Neural progenitor cell (in vitro differentiated cells): ENCODE measurements at regions not wholly inside any gene's neighbourhood (a gene's known extent, or its start where the extent isn't known, plus 50 kb on each side); places are given as distances from the start of the nearest gene placed in this dataset.

ENCODE experiments used
- DNase-seq: peaks from one replicate; pipeline ENCODE4 v3.0.0-alpha.2; 2016; ENCODE audit warnings: low spot score
- H2AFZ ChIP-seq: fragments of 200-600 bp; sonication (generic); replicated peaks from 2 replicates; pipeline ENCODE4 v1.6.1; 2016; ENCODE audit warnings: antibody characterized with exemption
- H3F3A ChIP-seq: fragments of 200-600 bp; sonication (generic); 2 replicates; pipeline ENCODE4 v1.6.1; 2016; ENCODE audit warnings: antibody characterized with exemption, low read depth
- H3K27ac ChIP-seq: fragments of 200-600 bp; sonication (generic); 2 replicates; pipeline ENCODE4 v1.5.1; 2016; ENCODE audit warnings: mild to moderate bottlenecking
- H3K27me3 ChIP-seq: fragments of 200-600 bp; sonication (generic); 2 replicates; pipeline ENCODE4 v1.6.1; 2016; ENCODE audit warnings: mild to moderate bottlenecking, moderate library complexity
- H3K36me3 ChIP-seq: fragments of 200-600 bp; sonication (generic); 2 replicates; pipeline ENCODE4 v1.5.1; 2016
- H3K4me1 ChIP-seq: fragments of 200-600 bp; sonication (generic); 2 replicates; pipeline ENCODE4 v1.6.1; 2016; ENCODE audit warnings: mixed run types
- H3K4me2 ChIP-seq: fragments of 200-600 bp; sonication (generic); 2 replicates; pipeline ENCODE4 v1.6.1; 2016
- H3K4me3 ChIP-seq: fragments of 200-600 bp; sonication (generic); 2 replicates; pipeline ENCODE4 v1.5.1; 2016
- H3K79me2 ChIP-seq: fragments of 200-600 bp; sonication (generic); 2 replicates; pipeline ENCODE4 v1.6.1; 2016; ENCODE audit warnings: low read depth
- H3K9ac ChIP-seq: fragments of 200-600 bp; sonication (generic); 2 replicates; pipeline ENCODE4 v1.6.1; 2016
- H3K9me3 ChIP-seq: fragments of 200-600 bp; sonication (generic); 2 replicates; pipeline ENCODE4 v1.5.1; 2016; ENCODE audit warnings: low read depth
- H4K20me1 ChIP-seq: fragments of 200-600 bp; sonication (generic); 2 replicates; pipeline ENCODE4 v1.6.1; 2016; ENCODE audit warnings: low read depth
- H3K27ac Mint-ChIP-seq: 3 replicates; pipeline ENCODE4 v1.8.0; 2021; ENCODE audit warnings: mixed read lengths
- H3K27me3 Mint-ChIP-seq: 2 replicates; pipeline ENCODE4 v1.8.0; 2022; ENCODE audit warnings: low read depth, mild to moderate bottlenecking, inconsistent platforms, moderate library complexity, mixed read lengths; ENCODE audit not compliant: insufficient read depth
- H3K36me3 Mint-ChIP-seq: 3 replicates; pipeline ENCODE4 v1.8.0; 2021; ENCODE audit warnings: mixed read lengths
- H3K4me1 Mint-ChIP-seq: 3 replicates; pipeline ENCODE4 v1.8.0; 2021; ENCODE audit warnings: mixed read lengths
- H3K4me3 Mint-ChIP-seq: 3 replicates; pipeline ENCODE4 v1.8.0; 2021; ENCODE audit warnings: mild to moderate bottlenecking, moderate library complexity, mixed read lengths
- H3K9me3 Mint-ChIP-seq: 3 replicates; pipeline ENCODE4 v1.8.0; 2020; ENCODE audit warnings: mixed read lengths
- CTCF ChIP-seq: fragments of 200-600 bp; sonication (generic); IDR thresholded peaks from 2 replicates; pipeline ENCODE4 v1.5.1; 2017; ENCODE audit warnings: antibody characterized with exemption, mild to moderate bottlenecking
- EZH2 ChIP-seq: fragments of 200-600 bp; sonication (generic); IDR thresholded peaks from 2 replicates; pipeline ENCODE4 v1.6.1; 2017; ENCODE audit warnings: antibody characterized with exemption, mild to moderate bottlenecking, moderate library complexity
- EZH2phosphoT487 ChIP-seq: fragments of 200-600 bp; sonication (generic); IDR thresholded peaks from 2 replicates; pipeline ENCODE4 v1.6.1; 2017; ENCODE audit warnings: antibody characterized with exemption

- no peak for DNase-seq
- no peak overlapping the region for H3K4me3 ChIP-seq
- H3K27ac ChIP-seq = no peak overlapping the region
- Mint-ChIP-seq H3K4me3 (no peak overlapping the region), H3K27me3 (no peaks in the 10 kb centered on the region), H3K4me1 (no peaks in the 10 kb centered on the region), H3K36me3 (no peaks in the 10 kb centered on the region), H3K9me3 (no peaks in the 10 kb centered on the region), H3K27ac (no peak overlapping the region)
- H3K36me3 ChIP-seq = no peaks in the 10 kb centered on the region
- H3K9ac ChIP-seq = no peak overlapping the region
- H2AFZ ChIP-seq = no peak overlapping the region
- H3K9me3 ChIP-seq = no peaks in the 10 kb centered on the region
- H3K4me2 ChIP-seq = no peak overlapping the region
- H3K79me2 ChIP-seq = no peaks in the 10 kb centered on the region
- no peak for TF ChIP-seq EZH2phosphoT487
- no peak for TF ChIP-seq CTCF
- TF ChIP-seq EZH2 = no peak
- no peaks in the 10 kb centered on the region for H3F3A ChIP-seq
- H3K27me3 ChIP-seq = no peaks in the 10 kb centered on the region
- H3K4me1 ChIP-seq = no peaks in the 10 kb centered on the region
- H4K20me1 ChIP-seq = no peaks in the 10 kb centered on the region
These were observed 99.4 kb upstream of the ZNF804A start for GRCh38 chr2:184498936-184499335.

GRCh38 chr2:184504252-184504651 lies 94.1 kb upstream of the ZNF804A start:
- TF ChIP-seq EZH2phosphoT487 (no peak), EZH2 (no peak), CTCF (no peak)
- H3K27me3 Mint-ChIP-seq = no peaks in the 10 kb centered on the region
- no peak overlapping the region for H3K27ac Mint-ChIP-seq
- Histone ChIP-seq H3F3A (no peaks in the 10 kb centered on the region), H3K27ac (no peak overlapping the region), H3K9me3 (no peaks in the 10 kb centered on the region), H3K36me3 (no peaks in the 10 kb centered on the region), H4K20me1 (no peaks in the 10 kb centered on the region), H3K79me2 (no peaks in the 10 kb centered on the region), H3K9ac (no peak overlapping the region), H3K27me3 (no peaks in the 10 kb centered on the region), H3K4me1 (no peaks in the 10 kb centered on the region), H2AFZ (no peak overlapping the region), H3K4me2 (no peak overlapping the region), H3K4me3 (no peak overlapping the region)
- no peaks in the 10 kb centered on the region for H3K36me3 Mint-ChIP-seq
- no peaks in the 10 kb centered on the region for H3K9me3 Mint-ChIP-seq
- DNase-seq = no peak
- no peak overlapping the region for H3K4me3 Mint-ChIP-seq
- no peaks in the 10 kb centered on the region for H3K4me1 Mint-ChIP-seq

GRCh38 chr2:184507254-184507653 lies 91.1 kb upstream of the ZNF804A start:
- Mint-ChIP-seq H3K4me3 (no peak overlapping the region), H3K4me1 (no peaks in the 10 kb centered on the region), H3K27me3 (no peaks in the 10 kb centered on the region), H3K9me3 (no peaks in the 10 kb centered on the region), H3K27ac (no peak overlapping the region), H3K36me3 (no peaks in the 10 kb centered on the region)
- H3K79me2 ChIP-seq = no peaks in the 10 kb centered on the region
- H3K4me1 ChIP-seq = no peaks in the 10 kb centered on the region
- no peaks in the 10 kb centered on the region for H3K27me3 ChIP-seq
- H3K9me3 ChIP-seq = no peaks in the 10 kb centered on the region
- no peak overlapping the region for H3K9ac ChIP-seq
- TF ChIP-seq CTCF = no peak
- no peak for TF ChIP-seq EZH2phosphoT487
- TF ChIP-seq EZH2 = no peak
- no peaks in the 10 kb centered on the region for H3F3A ChIP-seq
- DNase-seq = no peak
- no peak overlapping the region for H2AFZ ChIP-seq
- no peak overlapping the region for H3K27ac ChIP-seq
- H3K36me3 ChIP-seq = no peaks in the 10 kb centered on the region
- no peaks in the 10 kb centered on the region for H4K20me1 ChIP-seq
- H3K4me3 ChIP-seq = no peak overlapping the region
- no peak overlapping the region for H3K4me2 ChIP-seq

- no peaks in the 10 kb centered on the region for H3K36me3 Mint-ChIP-seq
- Histone ChIP-seq H3K4me1 (peaks cover 6% of the 10 kb centered on the region), H3K4me3 (no peak overlapping the region), H3K4me2 (no peak overlapping the region), H3K9ac (no peak overlapping the region), H3K79me2 (no peaks in the 10 kb centered on the region), H3K36me3 (no peaks in the 10 kb centered on the region), H3K9me3 (no peaks in the 10 kb centered on the region), H3K27me3 (no peaks in the 10 kb centered on the region), H4K20me1 (no peaks in the 10 kb centered on the region), H3F3A (no peaks in the 10 kb centered on the region), H2AFZ (no peak overlapping the region), H3K27ac (no peak overlapping the region)
- no peak for DNase-seq
- H3K4me1 Mint-ChIP-seq = peaks cover 2% of the 10 kb centered on the region
- H3K9me3 Mint-ChIP-seq = no peaks in the 10 kb centered on the region
- TF ChIP-seq EZH2phosphoT487 = no peak
- TF ChIP-seq CTCF = no peak
- no peak for TF ChIP-seq EZH2
- no peak overlapping the region for H3K27ac Mint-ChIP-seq
- H3K4me3 Mint-ChIP-seq = no peak overlapping the region
- no peaks in the 10 kb centered on the region for H3K27me3 Mint-ChIP-seq
These were observed 80.9 kb upstream of the ZNF804A start for GRCh38 chr2:184517402-184517801.
